Fibroblast of lung (primary cell): ENCODE measurements at regions not wholly inside any gene's neighbourhood (a gene's known extent, or its start where the extent isn't known, plus 50 kb on each side); places are given as distances from the start of the nearest gene placed in this dataset.

Source experiments
- DNase-seq, 2 donors: peaks; one replicate each; pipeline versions ENCODE4 v3.0.0 to v3.0.0-alpha.2; 2010; ENCODE audit warnings: low read depth in 2 of 2
- H2AFZ ChIP-seq: 2 replicates; pipeline ENCODE4 v1.5.1; 2012; ENCODE audit warnings: low read length, control low read depth, inconsistent platforms
- H3K27ac ChIP-seq: 2 replicates; pipeline ENCODE4 v1.5.1; 2011; ENCODE audit warnings: low read length, control low read depth; ENCODE audit not compliant: insufficient read depth
- H3K27me3 ChIP-seq: 2 replicates; pipeline ENCODE4 v1.5.1; 2011; ENCODE audit warnings: mild to moderate bottlenecking, low read length; ENCODE audit not compliant: control insufficient read depth, insufficient read depth
- H3K36me3 ChIP-seq: 2 replicates; pipeline ENCODE4 v1.5.1; 2011; ENCODE audit warnings: low read length; ENCODE audit not compliant: control insufficient read depth, insufficient read depth
- H3K4me1 ChIP-seq: 2 replicates; pipeline ENCODE4 v1.5.1; 2011; ENCODE audit warnings: low read length; ENCODE audit not compliant: control insufficient read depth, insufficient read depth; ENCODE audit errors: extremely low read depth
- H3K4me2 ChIP-seq: 2 replicates; pipeline ENCODE4 v1.5.1; 2011; ENCODE audit warnings: low read length, control low read depth; ENCODE audit not compliant: insufficient read depth; ENCODE audit errors: extremely low read depth
- H3K4me3 ChIP-seq, 4 experiments: fragments of 200-600 bp in 1 of 4; sonication (generic) in 1 of 4; replicated peaks in 1 of 4; 2 replicates each; pipeline ENCODE4 v1.5.1; 2011 to 2016; ENCODE audit warnings: low read length in 4 of 4, low read depth in 3 of 4, mild to moderate bottlenecking in 3 of 4, control low read depth in 2 of 4, inconsistent platforms in 1 of 4, mixed read lengths in 1 of 4; ENCODE audit not compliant: insufficient read depth in 1 of 4; ENCODE audit errors: control extremely low read depth in 1 of 4
- H3K79me2 ChIP-seq: 2 replicates; pipeline ENCODE4 v1.5.1; 2012; ENCODE audit warnings: mild to moderate bottlenecking, low read length, inconsistent platforms; ENCODE audit not compliant: control insufficient read depth, insufficient read depth
- H3K9ac ChIP-seq: 2 replicates; pipeline ENCODE4 v1.5.1; 2011; ENCODE audit warnings: mild to moderate bottlenecking, low read length, control low read depth; ENCODE audit not compliant: insufficient read depth
- H3K9me3 ChIP-seq: 2 replicates; pipeline ENCODE4 v1.5.1; 2012; ENCODE audit warnings: low read depth, low read length; ENCODE audit not compliant: control insufficient read depth, insufficient read depth
- H4K20me1 ChIP-seq: 2 replicates; pipeline ENCODE4 v1.5.1; 2011; ENCODE audit warnings: low read length; ENCODE audit not compliant: control insufficient read depth, insufficient read depth; ENCODE audit errors: extremely low read depth
- CTCF ChIP-seq, 2 donors: IDR thresholded peaks in 1 of 2; conservative IDR thresholded peaks in 1 of 2; 1 replicate in 1 of 2; 2 replicates in 1 of 2; pipeline ENCODE4 v1.5.1; 2011 to 2012; ENCODE audit warnings: low read length in 2 of 2, control low read depth in 1 of 2, inconsistent platforms in 1 of 2, low read depth in 1 of 2, mild to moderate bottlenecking in 1 of 2
- EZH2 ChIP-seq: IDR thresholded peaks from 2 replicates; pipeline ENCODE4 v1.5.1; 2012; ENCODE audit warnings: low read length, control low read depth, mild to moderate bottlenecking; ENCODE audit errors: missing control alignments

GRCh38 chr7:49639808-49640207, 133.6 kb upstream of the VWC2 start:
- Histone ChIP-seq H3K9me3 (no peaks in the 10 kb centered on the region), H3K4me3 (no peak overlapping the region)

GRCh38 chr7:49643321-49643720, 130.1 kb upstream of the VWC2 start:
- Histone ChIP-seq H3K4me2 (no peak overlapping the region), H3K36me3 (no peaks in the 10 kb centered on the region), H3K9ac (no peak overlapping the region), H3K4me3 (no peak overlapping the region), H3K27me3 (no peaks in the 10 kb centered on the region), H3K79me2 (no peaks in the 10 kb centered on the region), H3K9me3 (no peaks in the 10 kb centered on the region), H3K27ac (no peak overlapping the region), H3K4me1 (no peaks in the 10 kb centered on the region), H4K20me1 (no peaks in the 10 kb centered on the region), H2AFZ (no peak overlapping the region)
- TF ChIP-seq CTCF (conservative IDR thresholded peaks at IDR 0.05 in 1 of 2, IDR thresholded peaks at IDR 0.05 in 1 of 2; ENCODE audit: low read depth in 1 of 2, low read length in 2 of 2) (no peak), EZH2 (no peak)
- no peak for DNase-seq

More at GRCh38 chr7:49639808-49640207, 133.6 kb upstream of the VWC2 start:
- H3K27ac ChIP-seq: no peak overlapping the region
- no peaks in the 10 kb centered on the region for H3K79me2 ChIP-seq
- H3K27me3 ChIP-seq: no peaks in the 10 kb centered on the region
- no peak overlapping the region for H2AFZ ChIP-seq
- H3K4me2 ChIP-seq: no peak overlapping the region
- no peak for DNase-seq
- H3K4me1 ChIP-seq: no peaks in the 10 kb centered on the region
- H3K9ac ChIP-seq: no peak overlapping the region
- no peak for TF ChIP-seq EZH2
- TF ChIP-seq CTCF (conservative IDR thresholded peaks at IDR 0.05 in 1 of 2, IDR thresholded peaks at IDR 0.05 in 1 of 2; ENCODE audit: low read depth in 1 of 2, low read length in 2 of 2): no peak
- H4K20me1 ChIP-seq: no peaks in the 10 kb centered on the region
- no peaks in the 10 kb centered on the region for H3K36me3 ChIP-seq

- DNase-seq: no peak
- Histone ChIP-seq H3K4me3 (no peak overlapping the region), H3K4me1 (no peaks in the 10 kb centered on the region), H2AFZ (no peak overlapping the region), H4K20me1 (no peaks in the 10 kb centered on the region), H3K9ac (no peak overlapping the region), H3K4me2 (no peak overlapping the region), H3K79me2 (no peaks in the 10 kb centered on the region), H3K9me3 (no peaks in the 10 kb centered on the region), H3K27ac (no peak overlapping the region), H3K27me3 (no peaks in the 10 kb centered on the region), H3K36me3 (no peaks in the 10 kb centered on the region)
- TF ChIP-seq EZH2 (no peak), CTCF (conservative IDR thresholded peaks at IDR 0.05 in 1 of 2, IDR thresholded peaks at IDR 0.05 in 1 of 2; ENCODE audit: low read depth in 1 of 2, low read length in 2 of 2) (no peak)
Measured at GRCh38 chr7:49643736-49644135, 129.7 kb upstream of the VWC2 start.
